GM19099 (cell line): ENCODE measurements at regions not wholly inside any gene's neighbourhood (a gene's known extent, or its start where the extent isn't known, plus 50 kb on each side); places are given as distances from the start of the nearest gene placed in this dataset.

ENCODE experiments used
- POLR2A ChIP-seq: IDR thresholded peaks from 3 replicates; pipeline ENCODE4 v1.6.1; 2011; ENCODE audit warnings: low read depth; ENCODE audit not compliant: insufficient read length; ENCODE audit errors: extremely low read depth

DNA sequence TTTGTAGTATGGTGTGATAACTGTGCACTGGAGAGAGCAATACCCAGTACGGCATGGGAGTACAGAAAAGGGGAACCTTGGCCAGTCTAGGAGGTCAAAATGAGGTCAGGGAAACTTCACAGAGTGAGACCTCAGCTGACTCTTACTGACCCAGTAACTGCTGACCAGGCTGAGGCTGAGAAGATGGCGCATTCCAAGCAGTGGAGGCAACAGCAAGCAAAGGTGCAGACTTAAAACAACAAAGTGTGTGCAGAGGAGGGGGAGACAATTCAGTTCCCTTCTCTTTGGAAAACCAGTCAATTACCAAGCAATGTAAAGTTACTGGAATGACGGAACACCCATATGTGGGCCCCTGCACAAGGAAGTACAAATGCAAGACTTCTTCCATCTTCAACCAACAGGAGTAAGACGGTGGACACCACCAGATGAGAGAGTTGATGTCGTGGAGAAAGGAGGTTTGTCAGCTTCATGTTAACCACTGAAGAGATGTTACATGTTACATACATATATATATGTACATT is 54.6 kb upstream of the PRDX6 start:
- TF ChIP-seq POLR2A: no peak

- no peak for TF ChIP-seq POLR2A
Measured at GRCh38 chr1:173423291-173423690, 53.8 kb upstream of the PRDX6 start.

DNA sequence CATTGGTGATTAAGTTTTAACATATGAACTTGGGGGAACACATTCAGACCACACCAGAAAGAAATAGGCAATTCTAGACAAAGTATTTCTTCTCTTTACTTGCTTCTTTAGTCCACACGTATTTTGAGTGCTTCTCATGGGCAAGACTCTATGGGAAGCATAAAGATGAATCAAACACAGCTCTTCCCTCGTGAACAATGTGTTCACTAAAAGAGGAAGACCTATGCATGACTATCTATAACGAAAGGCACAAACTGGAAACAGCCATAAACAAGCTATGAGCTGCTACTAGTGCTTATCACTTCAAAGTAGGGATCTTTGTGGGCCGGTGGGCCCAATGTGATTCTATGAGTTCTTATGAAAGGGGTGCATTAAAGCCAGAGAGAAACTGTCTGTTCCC is 53.0 kb upstream of the PRDX6 start:
- TF ChIP-seq POLR2A: no peak

DNA sequence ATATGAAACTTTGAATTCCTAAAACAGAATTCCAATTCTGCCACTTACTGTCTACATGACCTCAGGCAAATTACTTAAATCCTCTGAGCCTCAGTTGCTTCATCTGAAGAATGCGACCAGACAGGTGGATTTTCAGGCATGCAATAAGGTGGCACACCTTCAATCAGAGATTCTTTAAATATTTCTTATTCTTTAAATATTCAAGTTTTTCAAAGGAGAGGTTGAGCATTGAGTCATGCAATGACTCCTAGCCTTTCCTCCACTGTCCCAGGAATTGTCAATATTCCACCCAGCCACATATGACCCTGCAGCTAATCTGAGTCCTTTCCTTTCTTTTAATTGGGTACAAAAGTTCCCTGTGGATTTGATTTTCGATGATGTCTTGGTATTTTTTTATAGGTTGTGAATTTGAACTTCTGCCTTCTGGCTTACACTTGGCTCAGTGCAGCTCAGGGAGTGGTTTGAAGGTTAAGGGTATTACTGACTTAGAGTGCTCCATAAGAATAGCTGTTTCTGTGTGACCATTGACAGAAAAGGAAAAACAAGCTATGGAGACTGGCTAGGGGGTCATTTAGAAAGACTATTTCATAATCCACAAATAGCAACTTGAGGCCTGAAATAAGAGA is 52.2 kb upstream of the PRDX6 start:
- no peak for TF ChIP-seq POLR2A

DNA sequence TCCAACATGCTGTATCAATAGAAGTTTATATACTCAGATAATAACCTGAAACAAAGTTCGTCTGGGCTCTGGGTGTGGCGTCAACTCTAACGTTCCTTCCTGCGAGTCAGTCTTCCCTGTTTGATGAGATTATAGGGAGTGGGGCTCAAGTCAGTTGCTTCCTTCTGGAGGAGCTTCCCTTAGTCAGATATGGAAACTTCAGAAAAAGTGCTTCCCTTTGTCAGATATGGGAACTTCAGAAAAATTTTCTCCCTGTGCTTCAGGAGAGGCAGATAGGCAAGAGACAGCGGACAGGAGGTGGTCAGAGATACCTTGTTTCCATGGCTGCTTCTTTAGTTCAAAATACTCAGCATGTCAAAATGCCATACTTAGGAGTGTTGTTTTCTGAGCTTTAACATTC is 51.1 kb upstream of the PRDX6 start:
- no peak for TF ChIP-seq POLR2A

- TF ChIP-seq POLR2A: no peak
Measured at GRCh38 chr1:173427146-173428054, 49.7 kb upstream of the PRDX6 start.
